ENCODE measurements at regions not wholly inside any gene's neighbourhood (a gene's known extent, or its start where the extent isn't known, plus 50 kb on each side); places are given as distances from the start of the nearest gene placed in this dataset.
"Not testable (repeated sequence)": the region's sequence is repeated elsewhere in the genome, so short reads cannot be mapped to it uniquely, and the experiment has no call there.

DNA sequence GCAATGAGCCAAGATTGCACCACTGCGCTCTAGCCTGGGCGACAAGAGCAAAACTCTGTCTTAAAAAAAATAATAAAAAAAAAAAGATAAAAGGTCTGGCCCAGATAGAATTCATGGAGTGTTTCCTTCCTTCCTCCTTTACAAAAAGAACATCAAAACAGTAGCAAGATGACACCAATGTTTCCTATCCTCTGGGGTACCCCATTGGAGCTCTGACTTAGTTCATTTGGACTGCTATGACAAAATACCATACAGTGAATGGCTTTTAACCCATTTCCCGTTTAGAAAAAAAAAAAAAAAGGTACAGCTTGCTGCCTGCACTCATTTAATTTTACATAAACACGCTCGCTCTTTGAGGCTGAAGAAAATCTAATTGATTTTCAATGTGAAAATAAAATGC lies 89.9 kb upstream of the PRKX start:
- Mint-ChIP-seq H3K9me3 (ENCODE audit: low read depth) (no peaks in the 10 kb centered on the region), H3K36me3 (ENCODE audit: low read depth) (no peaks in the 10 kb centered on the region), H3K4me3 (ENCODE audit: unreplicated experiment) (no peak overlapping the region)

DNA sequence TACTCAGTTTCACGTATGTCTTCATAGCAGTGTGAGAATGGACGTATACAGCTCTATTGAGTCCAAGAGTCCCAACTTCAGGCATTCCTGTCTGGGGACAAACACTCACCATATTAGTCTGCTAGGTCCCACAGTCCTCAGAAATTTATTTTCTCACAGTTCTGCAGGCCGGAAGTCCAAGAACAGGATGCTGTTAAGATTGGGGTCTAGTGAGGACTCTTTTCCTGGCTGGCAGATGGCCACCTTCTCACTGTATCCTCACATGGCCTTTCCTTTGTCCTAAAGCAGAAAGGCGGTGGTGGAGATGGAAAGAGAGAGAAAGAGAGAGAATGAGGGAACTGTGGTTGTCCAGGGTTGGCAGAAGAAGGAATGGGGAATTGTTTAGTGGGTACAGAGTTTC lies 82.0 kb upstream of the PRKX start:
- H3K4me1 Mint-ChIP-seq (ENCODE audit: low read depth); DNase-seq (ENCODE audit: low spot score); H3K4me3 Mint-ChIP-seq (ENCODE audit: unreplicated experiment); H3K36me3 Mint-ChIP-seq (ENCODE audit: low read depth); H3K9me3 Mint-ChIP-seq (ENCODE audit: low read depth); H3K27ac Mint-ChIP-seq (ENCODE audit: unreplicated experiment): not testable (repeated sequence)
- peaks cover 23% of the 10 kb centered on the region for H3K27me3 Mint-ChIP-seq (ENCODE audit: low read depth)

More for the DNA sequence above, 89.9 kb upstream of the PRKX start:
- no peak overlapping the region for H3K27ac Mint-ChIP-seq (ENCODE audit: unreplicated experiment)
- DNase-seq (ENCODE audit: low spot score) = no peak
- TF ChIP-seq, protein P1, sequence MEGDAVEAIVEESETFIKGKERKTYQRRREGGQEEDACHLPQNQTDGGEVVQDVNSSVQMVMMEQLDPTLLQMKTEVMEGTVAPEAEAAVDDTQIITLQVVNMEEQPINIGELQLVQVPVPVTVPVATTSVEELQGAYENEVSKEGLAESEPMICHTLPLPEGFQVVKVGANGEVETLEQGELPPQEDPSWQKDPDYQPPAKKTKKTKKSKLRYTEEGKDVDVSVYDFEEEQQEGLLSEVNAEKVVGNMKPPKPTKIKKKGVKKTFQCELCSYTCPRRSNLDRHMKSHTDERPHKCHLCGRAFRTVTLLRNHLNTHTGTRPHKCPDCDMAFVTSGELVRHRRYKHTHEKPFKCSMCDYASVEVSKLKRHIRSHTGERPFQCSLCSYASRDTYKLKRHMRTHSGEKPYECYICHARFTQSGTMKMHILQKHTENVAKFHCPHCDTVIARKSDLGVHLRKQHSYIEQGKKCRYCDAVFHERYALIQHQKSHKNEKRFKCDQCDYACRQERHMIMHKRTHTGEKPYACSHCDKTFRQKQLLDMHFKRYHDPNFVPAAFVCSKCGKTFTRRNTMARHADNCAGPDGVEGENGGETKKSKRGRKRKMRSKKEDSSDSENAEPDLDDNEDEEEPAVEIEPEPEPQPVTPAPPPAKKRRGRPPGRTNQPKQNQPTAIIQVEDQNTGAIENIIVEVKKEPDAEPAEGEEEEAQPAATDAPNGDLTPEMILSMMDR (IDR thresholded peaks at IDR 0.05) = no peak
- no peaks in the 10 kb centered on the region for H3K4me1 Mint-ChIP-seq (ENCODE audit: low read depth)
- H3K27me3 Mint-ChIP-seq (ENCODE audit: low read depth) = peaks cover 26% of the 10 kb centered on the region

DNA sequence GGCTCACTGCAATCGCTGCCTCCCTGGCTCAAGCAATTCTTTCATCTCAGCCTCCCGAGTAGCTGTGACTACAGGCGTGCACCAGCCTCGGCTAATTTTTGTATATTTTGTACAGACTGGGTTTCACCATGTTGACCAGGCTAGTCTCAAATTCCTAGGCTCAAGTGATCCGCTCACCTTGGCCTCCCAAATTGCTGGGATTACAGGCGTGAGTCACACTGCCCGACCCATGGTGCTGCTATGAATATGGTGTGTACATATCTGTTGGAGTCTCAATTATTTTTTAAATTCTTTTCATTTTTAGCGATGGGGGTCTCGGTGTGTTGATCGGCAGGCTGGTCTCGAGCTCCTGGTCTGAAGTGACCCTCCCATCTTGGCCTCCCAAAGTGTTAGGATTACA lies 78.0 kb upstream of the PRKX start:
- TF ChIP-seq, protein P1 (IDR thresholded peaks at IDR 0.05) = no peak
- Mint-ChIP-seq H3K4me1 (ENCODE audit: low read depth) (peaks cover 5% of the 10 kb centered on the region), H3K36me3 (ENCODE audit: low read depth) (no peaks in the 10 kb centered on the region), H3K27ac (ENCODE audit: unreplicated experiment) (no peak overlapping the region), H3K27me3 (ENCODE audit: low read depth) (peaks cover 50% of the 10 kb centered on the region), H3K9me3 (ENCODE audit: low read depth) (no peaks in the 10 kb centered on the region), H3K4me3 (ENCODE audit: unreplicated experiment) (no peak overlapping the region)
- DNase-seq (ENCODE audit: low spot score) = no peak

DNA sequence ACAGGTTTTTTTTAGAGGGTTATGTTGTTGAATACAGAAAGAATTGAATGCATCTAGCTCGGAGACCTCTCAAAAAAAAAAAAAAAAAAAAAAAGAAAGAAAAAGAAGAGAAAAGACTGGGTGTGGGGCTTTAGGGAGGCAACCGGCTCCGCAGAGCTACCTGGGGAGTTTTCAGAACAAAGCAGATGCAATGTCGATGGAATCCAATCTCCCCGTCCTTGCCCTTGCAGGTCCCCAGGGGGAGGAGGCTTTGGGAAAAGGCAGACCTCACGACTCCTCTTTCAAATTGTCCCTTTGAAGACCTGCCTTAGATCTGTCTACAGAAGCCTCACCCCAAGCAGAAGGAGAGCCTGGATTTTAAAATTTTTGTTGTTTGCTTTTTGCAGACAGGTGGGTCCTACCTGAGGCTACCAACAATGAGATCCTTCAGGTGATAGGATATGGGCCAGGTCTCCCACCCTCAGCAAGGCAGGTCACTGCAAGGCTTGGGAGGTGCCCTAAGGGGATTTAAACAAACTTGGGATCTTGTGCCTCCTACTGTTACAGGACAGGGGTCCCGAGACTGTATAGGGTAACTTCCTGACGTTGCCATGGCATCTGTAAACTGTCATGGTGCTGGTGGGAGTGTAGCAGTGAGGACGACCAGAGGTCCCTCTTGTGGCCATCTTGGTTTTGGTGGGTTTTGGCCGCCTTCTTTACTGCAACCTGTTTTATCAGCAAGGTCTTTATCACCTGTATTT lies 75.2 kb upstream of the PRKX start:
- no peak for DNase-seq (ENCODE audit: low spot score)
- Mint-ChIP-seq H3K36me3 (ENCODE audit: low read depth) (no peaks in the 10 kb centered on the region), H3K27me3 (ENCODE audit: low read depth) (peaks cover 51% of the 10 kb centered on the region), H3K9me3 (ENCODE audit: low read depth) (no peaks in the 10 kb centered on the region), H3K4me3 (ENCODE audit: unreplicated experiment) (no peak overlapping the region), H3K27ac (ENCODE audit: unreplicated experiment) (no peak overlapping the region), H3K4me1 (ENCODE audit: low read depth) (peaks cover 5% of the 10 kb centered on the region)
- TF ChIP-seq, protein P1 (IDR thresholded peaks at IDR 0.05) = peak; percentile 54

DNA sequence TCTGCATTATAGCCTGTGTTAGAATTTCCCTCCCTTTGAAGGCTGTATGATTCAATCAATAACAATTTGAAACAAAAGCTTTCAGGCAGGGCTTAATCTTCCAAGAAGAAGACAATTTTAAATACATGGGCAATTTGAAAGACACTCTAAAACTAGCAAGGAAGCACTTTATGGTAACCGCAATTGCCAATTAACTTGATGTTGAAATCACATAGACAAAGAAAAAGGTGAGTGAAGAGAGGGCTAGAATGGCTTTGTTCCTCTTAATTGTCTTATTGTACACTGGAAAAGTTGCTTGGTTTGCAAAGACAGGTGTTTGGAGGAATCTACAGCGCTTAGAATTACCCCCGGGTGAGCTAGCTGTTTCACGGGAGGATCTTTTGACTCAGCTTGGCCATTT lies 74.4 kb upstream of the PRKX start:
- peaks cover 5% of the 10 kb centered on the region for H3K4me1 Mint-ChIP-seq (ENCODE audit: low read depth)
- H3K27me3 Mint-ChIP-seq (ENCODE audit: low read depth) = peaks cover 54% of the 10 kb centered on the region
- H3K27ac Mint-ChIP-seq (ENCODE audit: unreplicated experiment) = no peak overlapping the region
- TF ChIP-seq, protein P1 (IDR thresholded peaks at IDR 0.05) = no peak
- no peak overlapping the region for H3K4me3 Mint-ChIP-seq (ENCODE audit: unreplicated experiment)
- DNase-seq (ENCODE audit: low spot score) = no peak
- peaks cover 5% of the 10 kb centered on the region for H3K9me3 Mint-ChIP-seq (ENCODE audit: low read depth)
- H3K36me3 Mint-ChIP-seq (ENCODE audit: low read depth) = no peaks in the 10 kb centered on the region

DNA sequence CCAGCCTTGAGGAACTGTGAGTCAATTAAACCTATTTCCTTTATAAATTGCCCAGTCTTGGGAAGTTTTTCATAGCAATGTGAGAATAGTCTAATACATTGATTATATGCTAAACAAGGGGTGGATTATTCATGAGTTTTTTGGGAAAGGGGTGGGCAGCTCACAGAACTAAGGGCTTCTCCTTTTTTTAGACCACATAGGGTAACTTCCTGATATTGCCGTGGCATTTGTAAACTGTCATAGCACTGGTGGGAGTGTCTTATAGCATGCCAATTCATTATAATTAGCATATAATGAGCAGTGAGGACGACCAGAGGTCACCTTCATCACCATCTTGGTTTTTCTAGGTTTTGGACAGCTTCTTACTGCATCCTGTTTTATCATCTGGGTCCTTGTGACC lies 72.4 kb upstream of the PRKX start:
- not testable (repeated sequence) for DNase-seq (ENCODE audit: low spot score); H3K4me1 Mint-ChIP-seq (ENCODE audit: low read depth); H3K27ac Mint-ChIP-seq (ENCODE audit: unreplicated experiment); H3K36me3 Mint-ChIP-seq (ENCODE audit: low read depth); H3K9me3 Mint-ChIP-seq (ENCODE audit: low read depth); H3K4me3 Mint-ChIP-seq (ENCODE audit: unreplicated experiment)
- H3K27me3 Mint-ChIP-seq (ENCODE audit: low read depth) = peaks cover 60% of the 10 kb centered on the region
